Stimulated activated CD4-positive, alpha-beta T cell treated with anti-CD3 and anti-CD28 coated beads, Interleukin-15, amount 100 ng/mL, for 24 hours (primary cell): ENCODE measurements at regions not wholly inside any gene's neighbourhood (a gene's known extent, or its start where the extent isn't known, plus 50 kb on each side); places are given as distances from the start of the nearest gene placed in this dataset.

ENCODE experiments used
- DNase-seq: peaks from one replicate; pipeline ENCODE4 v3.0.0-alpha.2; 2020

DNA sequence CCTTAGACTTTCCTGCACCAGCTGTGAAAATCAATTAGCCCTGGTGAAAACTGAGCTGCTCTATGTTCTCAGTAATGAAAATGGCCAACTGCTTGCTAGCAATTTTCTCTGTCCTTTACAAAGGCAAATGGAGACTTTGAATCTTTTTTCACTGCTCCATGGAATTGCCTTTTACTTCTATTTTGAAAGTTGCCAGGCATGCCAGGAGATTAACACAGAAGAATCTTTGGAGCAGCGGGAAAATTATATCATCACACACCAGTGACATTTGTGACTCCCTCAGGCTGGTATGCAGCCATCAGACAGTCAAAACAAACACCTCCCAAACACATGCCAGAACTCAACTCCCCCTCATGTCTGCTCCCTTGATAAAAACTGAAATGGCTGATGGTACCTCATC lies 872.0 kb upstream of the FLRT2 start:
- DNase-seq, result no peak

DNA sequence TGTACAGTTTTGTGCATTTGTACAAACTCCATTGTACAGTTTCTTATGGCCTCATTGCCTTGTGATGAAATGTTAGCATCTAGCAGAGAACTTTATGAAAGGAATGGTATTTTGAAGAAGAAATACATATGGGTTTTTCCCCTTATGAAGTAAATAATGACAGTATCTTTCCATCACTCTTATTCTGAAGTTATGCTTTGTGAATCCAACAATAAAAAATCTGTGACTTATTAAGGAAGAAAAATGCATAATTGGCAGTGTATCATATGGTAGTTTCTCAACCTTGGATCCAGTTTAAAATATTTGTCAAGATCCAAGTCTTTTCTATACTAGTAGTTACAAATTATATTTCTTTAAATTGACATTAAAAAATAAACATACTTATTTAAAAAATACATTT lies 859.1 kb upstream of the FLRT2 start:
- DNase-seq, result no peak

DNA sequence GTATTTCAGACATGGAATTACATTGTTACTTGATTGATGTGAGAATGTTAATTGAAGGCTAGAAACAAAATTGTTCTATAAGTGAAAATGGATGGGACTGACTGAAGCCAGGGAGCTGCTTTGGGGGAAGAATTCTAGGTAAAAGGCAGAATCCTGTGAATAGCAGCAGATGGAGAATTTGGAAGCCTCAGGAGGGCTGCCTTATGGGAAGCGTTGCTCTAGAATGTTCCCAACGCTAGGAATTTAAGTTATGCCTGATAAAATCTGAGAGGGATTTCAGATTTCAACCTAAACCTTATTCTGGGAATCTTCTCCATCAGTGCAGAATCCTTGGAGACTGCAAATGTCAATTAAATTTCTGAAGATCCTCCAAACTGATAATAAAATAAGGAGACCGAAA lies 858.2 kb upstream of the FLRT2 start:
- no peak for DNase-seq

DNA sequence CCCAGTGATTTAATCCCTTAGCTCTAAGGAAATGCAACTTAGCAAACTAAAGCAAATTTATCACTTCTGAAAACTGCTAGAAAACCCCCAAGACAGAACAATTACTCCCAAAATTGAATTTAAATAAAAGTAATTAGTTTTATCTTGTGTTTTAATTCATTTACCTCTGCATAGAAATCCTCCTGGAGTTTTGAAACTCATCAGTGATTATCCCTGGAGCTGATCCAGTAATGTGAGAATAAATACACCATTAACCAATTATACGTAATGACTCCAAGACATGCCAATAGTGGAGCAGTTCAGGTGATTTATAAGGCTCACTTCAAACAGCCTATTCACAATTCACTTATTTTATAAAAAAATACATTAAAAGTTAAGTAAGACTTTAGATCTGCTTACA lies 855.3 kb upstream of the FLRT2 start:
- no peak for DNase-seq

DNA sequence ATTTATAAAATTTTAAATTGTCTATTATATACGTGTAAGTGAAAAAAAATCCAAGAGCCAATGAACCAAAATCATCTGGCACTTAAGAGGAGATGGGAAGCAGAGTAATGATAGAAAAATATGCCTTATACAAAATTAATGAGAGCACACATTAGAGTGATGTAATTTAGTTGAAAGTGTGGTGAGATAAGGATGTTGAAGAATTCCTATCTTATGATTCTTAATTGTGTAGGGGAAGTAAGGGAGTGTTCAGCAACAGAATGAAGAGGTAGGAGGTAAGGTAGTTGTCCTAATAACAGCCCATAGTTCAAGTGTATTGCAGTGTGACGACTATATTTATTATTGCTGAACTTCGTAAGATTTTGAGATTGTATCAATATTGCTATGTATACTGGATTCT lies 843.4 kb upstream of the FLRT2 start:
- DNase-seq, result no peak

DNA sequence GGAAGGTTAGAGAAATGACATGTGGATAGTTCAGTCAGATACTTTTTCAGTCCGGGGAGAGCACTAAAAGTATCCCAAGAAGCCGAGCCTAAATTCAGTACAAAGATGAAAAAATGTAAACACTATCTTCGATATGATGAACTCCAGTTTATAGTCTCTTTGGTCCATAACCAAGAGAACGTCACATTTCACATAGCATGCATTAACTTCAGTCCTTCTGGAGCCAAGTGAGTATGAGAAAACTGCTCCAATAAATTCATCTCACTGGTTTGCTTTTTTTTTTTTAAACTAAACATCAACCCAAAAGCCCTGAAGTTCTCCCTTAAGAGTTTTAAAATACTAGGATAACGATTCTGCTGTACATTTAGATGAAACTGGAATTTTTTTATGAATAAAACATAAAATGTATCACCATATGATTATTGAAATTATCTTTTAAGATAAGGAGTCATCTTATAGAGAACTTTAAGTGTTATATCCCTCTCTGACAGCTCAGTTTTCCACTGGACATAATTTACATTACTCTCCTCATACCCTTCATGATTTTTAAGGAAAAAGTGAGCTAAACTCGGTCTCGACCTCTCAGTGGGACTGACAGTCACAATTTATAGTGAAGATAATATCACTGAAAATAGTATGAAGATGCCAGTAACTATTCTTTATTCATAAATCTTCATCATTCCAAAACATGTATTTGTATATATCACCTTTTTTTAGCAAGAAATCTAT lies 841.5 kb upstream of the FLRT2 start:
- DNase-seq, result no peak

DNA sequence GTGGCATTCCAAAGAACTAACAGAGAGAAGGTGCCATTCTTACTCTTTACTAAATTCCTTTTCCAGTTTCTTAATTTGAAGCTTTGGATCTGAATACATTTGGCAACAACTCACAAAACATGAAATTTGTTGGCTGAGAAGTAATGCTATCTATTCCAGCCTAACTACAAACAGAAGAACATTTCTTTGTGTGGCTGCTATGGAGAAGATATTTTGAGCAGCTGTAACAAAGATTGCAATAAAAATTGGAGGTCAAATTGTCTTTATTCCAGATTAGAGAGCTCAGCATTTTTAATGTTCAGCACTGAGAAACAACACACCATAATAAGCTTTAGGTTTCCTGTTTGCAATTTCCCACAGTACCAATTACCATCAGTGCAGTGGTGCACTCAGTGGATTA lies 835.8 kb upstream of the FLRT2 start:
- DNase-seq, result no peak

DNA sequence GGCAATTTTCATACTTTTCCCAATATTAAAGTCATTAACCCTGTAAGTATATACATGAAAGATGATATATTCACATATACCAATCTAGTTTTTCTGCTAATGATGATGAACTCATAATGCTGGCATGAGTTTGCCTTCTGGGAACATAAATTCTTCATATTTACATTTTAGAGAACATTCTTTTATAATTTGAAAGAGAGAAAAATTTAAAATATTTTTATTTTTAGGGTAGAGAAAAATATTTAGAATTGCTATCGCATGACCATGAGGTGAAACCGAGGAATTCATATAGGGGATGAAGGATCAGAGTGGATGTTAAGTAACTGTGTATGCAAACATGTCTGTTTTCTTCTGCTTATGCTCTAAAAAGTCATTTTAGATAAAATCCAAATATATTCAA lies 825.3 kb upstream of the FLRT2 start:
- DNase-seq, result no peak

DNA sequence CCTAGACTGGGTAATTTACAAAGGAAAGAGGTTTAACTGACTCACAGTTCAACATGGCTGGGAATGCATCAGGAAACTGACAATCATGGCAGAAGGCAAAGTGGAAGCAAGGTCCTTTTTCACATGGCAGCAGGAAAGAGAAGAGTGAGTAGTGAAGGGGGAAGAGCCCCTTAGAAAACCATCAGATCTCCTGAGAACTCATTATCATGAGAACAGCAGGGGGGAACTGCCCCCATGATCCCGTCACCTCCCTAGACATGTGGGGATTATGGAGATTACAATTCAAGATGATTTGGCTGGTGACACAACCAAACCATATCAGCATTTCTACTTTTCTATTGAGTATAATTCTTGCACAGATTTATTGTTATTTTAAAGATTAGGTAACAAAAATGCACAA lies 822.1 kb upstream of the FLRT2 start:
- DNase-seq, result no peak

DNA sequence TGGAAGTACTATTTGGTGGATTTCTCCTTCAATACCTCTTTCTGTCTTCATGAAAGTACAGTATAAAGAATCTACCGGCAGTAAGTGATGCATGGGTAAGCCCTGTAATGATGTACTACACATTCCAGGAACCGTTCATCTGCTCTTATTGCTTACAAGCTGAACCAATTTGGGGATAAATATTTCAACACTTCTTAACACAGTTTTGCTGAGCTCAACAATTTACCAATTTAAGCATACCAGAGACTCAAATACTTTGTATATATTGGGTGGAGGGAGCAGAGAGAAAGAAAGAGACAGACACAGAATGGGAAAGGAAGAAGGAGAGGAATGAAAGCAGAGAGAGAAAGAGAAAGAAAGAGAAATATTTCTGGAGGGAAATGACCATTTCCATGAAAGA lies 821.1 kb upstream of the FLRT2 start:
- DNase-seq, result no peak

DNA sequence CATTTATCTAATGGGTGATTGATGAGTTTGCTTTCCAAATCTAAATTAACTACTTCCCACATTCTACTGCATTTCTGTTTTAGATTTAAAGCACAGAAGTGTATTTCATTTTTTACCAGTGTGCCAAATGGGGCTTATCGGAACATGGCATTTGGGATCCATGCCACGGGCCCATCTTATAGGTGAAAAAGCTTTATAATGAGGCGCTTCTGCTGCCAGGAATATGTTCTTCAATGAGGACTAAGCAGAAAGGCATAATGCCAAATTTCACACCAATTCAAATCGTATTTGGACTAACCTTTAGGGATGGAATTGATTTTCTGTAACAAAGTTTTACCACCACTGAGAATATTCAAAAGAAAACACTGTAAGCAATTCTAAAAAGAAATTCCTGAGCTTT lies 803.5 kb upstream of the FLRT2 start:
- DNase-seq, result no peak

DNA sequence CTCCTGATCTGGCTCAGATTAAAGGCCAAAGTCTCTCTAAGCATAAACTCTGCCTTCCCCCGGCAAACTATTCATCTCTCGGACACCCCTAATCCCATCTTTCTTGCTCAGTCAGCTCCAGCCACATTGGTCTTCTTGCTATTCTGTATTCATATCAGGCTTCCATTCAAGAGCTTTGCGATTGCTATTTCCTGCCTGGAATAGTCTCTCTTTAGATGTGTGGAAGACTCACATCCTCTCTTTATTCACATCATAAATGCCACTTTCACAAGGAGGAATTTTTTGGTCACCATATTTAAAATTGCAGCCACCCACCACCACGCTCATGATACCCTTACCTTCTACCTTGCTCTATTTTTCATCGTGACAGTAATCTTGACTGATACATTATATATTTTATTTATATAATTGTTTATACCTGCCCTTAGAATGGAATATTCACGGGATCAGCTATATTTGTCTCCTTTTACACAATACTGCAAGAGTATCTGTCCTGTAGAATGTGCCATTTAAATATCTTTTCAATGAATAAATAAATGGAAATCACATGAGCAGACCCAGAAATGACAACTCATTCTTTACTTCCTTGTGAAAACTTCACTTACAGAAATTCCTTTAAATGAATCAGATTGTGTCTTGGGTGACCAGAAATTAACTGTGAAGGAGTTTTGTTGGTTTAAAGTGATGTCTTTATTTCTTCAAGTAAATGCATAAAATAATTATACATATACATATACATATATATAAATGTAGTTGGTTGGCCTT lies 780.6 kb upstream of the FLRT2 start:
- no peak for DNase-seq

DNA sequence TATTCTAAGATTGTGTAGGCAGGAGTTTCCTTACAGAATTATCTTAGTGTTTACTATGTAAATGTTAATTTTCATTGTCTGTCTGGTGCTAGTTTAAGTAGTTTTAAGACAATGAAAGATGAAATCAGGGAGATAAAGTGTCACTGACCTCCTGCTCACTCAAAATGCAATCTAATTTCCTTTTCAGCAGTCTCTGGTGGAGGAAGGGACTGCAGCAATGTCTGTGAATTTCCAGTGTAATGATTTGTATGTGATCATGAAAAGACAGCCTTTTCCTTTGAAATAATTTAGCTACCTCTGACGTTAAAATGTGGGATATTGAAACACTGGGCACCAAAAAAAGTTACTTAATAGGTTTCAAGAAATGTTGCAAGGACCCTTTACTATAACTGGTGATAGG lies 779.7 kb upstream of the FLRT2 start:
- no peak for DNase-seq

DNA sequence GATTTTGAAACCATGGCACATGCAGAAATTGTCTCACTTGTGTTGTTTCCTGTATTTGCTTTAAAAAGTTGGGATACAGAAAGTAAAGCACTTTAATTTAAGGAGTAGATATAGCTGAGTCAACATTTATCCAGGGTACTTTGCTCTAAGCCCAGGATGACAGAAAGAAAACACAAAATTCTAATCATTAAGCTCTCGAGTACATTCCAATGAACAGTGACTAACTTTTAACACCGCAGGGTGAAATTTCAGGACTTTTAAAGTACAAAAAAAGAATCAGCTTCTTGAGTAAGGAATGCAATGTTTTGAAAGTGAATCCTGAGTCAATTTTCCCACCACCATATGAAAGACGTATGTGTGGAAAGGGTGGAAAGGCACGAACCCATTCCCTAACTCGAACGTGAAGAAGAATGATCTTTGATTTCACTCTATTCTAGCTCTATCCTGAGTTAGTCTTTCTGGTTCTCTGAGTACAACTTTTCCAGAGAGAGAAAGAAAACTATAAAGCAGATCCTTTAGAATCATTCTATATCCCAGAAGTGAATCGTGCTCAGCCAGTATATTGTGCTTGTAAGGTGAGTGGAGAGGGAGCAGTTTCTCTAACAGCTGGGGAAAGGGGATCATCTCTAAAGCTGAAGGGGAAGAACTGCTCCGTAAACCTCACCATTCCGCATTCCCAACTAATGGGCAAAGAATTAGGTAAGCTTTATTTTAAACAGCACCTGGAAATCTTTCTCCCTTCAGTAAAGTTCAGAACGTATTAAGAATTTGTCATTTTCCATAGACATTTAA lies 779.0 kb upstream of the FLRT2 start:
- no peak for DNase-seq

DNA sequence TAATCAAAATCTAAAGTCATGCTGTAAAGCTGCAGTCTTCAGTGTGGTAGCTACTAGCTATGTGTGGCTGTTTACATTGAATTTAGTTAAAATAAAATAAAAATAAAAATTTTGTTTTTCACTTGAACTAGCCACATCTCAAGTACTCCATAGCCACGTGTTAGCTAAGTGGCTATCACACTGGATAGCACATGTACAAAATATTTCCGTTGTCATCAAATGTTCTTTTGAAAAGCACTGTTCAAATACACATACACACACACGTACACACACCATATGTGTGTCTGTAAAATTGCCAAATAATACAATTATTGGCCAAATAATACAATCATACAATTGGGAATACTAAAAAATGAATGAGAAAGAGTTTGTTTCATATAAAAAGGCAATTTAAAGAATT lies 778.2 kb upstream of the FLRT2 start:
- DNase-seq, result no peak

DNA sequence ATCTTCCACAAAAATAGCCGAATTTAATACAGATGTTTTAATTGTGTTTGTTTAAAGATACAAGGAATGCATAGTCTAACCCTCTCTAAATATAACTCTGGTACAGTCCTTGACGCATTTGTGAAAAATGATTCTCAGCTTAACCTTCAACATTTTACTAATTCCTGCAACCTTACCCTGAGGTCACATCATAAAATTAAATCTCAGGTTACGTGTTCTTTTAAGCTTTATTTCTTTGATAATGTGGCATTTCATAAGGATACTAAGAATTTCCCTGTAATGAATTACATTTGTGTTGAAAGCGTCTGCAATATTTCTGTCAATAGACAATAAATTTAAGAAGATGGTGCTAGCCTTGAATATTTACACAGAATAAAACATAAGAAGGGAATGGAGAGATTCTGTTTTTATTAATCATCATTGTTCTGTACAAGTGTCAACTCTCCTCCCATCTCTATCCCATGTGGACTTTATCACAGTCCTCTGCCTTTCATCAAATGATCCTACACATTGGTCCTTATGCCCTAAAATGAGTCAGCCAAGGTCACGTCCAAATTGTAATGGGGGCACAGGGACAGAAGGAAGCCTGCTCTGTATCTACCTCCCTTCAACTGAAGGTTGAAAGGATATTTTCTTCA lies 769.3 kb upstream of the FLRT2 start:
- DNase-seq, result no peak

DNA sequence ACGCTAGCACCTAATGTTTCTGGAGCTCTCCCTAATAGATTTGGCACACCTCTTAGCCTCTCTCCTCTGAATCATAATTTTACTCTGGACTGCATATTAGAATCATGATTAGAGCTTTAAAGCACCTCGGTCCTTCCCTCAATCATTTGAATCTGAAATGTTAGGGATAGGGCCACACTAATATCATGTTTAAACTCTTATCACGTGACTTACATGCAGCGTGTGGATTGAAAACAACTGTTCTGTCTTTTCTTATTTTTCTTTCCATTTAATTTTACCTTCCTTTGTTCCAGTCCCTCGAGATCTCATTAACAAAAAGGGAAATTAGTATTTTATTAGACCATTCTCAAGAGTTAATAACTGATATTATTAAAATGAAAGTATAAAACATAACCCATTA lies 762.5 kb upstream of the FLRT2 start:
- no peak for DNase-seq

DNA sequence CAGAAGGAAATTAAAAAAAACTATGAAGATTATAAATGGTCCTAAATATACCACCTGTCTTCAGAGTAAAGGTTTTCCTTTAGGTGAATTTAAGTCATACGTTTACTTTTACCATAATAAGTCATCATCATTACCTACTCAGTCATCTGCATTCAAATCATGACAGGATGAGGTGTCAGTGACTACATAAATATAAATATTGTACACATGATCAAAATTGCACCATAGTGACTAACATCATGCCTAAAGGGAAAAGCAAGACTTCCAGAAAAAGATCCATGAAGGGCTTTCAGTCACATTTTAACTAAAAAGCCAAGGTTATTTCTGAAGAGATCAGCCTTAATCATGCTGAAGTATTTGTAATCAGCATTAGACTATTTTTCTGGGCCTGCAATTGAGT lies 759.9 kb upstream of the FLRT2 start:
- no peak for DNase-seq

DNA sequence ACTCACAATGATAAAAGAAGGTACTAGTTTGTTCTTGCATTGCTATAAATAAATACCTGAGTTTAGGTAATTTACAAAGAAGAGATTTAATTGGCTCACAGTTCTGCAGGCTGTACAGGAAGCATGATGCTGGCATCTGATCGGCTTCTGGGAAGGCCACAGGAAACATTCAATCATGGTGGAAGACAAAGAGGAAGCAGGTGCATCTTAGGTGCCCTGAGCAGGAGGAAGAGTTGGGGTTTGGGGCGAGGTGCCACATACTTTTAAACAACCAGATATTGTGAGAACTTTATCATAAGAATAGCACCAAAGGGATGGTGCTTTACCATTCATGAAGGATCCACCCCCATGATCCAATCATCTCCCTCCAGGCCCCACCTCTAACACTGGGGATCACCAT lies 752.6 kb upstream of the FLRT2 start:
- DNase-seq, result no peak

DNA sequence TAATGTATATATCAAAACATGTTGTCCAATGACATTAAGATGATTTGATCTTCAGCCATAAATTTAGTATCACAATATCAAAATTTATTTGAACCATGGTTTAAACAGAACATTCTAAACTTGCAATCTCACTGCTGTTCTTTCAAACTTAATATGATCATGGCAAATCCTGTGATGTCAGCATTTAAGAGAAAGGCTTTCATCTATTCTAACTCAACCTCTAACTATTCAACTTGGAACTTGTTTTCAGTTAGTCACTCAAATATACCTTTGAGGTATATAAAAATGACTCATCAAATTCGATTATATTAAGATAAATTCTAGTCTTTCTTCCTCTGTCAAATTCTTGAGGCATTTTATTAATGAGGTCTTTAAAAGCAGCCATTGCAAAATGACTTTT lies 747.0 kb upstream of the FLRT2 start:
- no peak for DNase-seq

DNA sequence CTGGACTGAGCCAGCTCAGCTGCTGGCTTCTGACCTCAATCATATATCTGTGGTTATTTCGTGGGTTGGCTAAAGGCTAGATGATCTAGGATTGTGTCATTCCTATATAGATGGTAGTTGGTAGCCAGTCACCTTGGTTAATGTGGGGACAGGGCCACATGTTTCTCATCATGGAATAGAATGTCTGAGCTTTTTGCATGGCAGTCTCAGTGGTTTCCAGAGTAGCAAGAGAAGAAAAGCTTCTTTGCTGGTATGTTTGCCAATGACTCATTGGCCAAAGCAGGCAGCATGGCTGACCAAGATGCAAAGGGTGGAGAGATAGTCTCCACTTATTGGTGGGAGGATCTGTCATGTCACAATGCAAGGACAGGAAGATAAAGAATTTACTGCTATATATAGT lies 746.4 kb upstream of the FLRT2 start:
- DNase-seq, result no peak

DNA sequence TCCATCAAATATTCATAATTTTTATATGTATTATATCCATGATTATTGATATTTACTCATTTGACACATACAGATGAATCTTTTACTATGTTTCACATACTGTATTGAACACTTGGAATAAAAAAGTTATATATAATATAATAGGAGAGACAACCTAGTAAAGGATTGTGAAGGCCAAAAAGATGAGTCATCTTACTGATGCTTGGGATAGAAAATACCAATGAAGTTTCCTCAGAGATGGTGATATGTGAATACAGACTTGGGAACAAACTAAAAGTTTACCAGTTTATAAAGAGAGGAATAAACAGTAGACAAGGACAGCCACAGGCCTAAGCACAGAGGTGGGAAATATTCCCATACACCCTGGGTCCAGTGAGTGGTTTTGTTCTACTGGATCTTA lies 743.9 kb upstream of the FLRT2 start:
- DNase-seq, result no peak

DNA sequence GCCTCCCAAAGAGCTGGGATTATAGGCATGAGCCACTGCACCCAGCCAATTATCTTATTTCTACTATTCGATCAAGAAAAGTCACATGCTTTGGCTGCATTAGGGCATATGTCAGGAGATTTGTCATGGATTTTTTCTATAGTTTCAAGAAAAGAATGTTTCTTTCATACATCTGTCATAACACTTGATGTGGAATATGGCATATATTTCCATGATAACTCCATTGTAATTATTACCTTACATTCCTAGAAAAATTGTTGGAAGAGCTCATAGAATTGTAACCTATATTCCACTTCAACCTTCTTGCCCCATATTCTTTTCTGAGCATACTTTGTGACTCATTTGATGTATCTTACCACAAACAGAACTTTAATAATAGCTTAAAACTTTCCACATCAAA lies 740.9 kb upstream of the FLRT2 start:
- DNase-seq, result no peak
